HCT116 (cell line): ENCODE measurements at regions not wholly inside any gene's neighbourhood (a gene's known extent, or its start where the extent isn't known, plus 50 kb on each side); places are given as distances from the start of the nearest gene placed in this dataset.

ENCODE experiments used
- ATAC-seq: fragments of 200-7000 bp; cut with Tn5 transposase; 2 replicates; pipeline ENCODE4 v1.9.1; 2020; ENCODE audit warnings: mild to moderate bottlenecking, moderate library complexity
- BruUV-seq: library from RNA; stranded (reverse); fragments of 400-500 nt; replicated peaks from 2 replicates; lab custom pipeline; 2021; lab: Mats Ljungman, UMichigan
- CTCF ChIA-PET: fragments of 300-600 bp; sonication (Branson Sonifier 250); formaldehyde crosslinking; loops from one replicate; lab custom pipeline; 2021; ENCODE audit warnings: antibody characterized with exemption; lab: Charles Lee
- POLR2A ChIA-PET: fragments of 300-600, 350-600 bp; sonication (Branson Sonifier 250); formaldehyde crosslinking; loops from one replicate; lab custom pipeline; 2021; ENCODE audit warnings: antibody characterized with exemption; lab: Charles Lee
- RAD21 ChIA-PET, 2 experiments: fragments of 300-600 bp; sonication (Branson Sonifier 250); formaldehyde crosslinking; loops; one replicate each; lab custom pipeline; 2023; ENCODE audit warnings: low total read pairs in 2 of 2; ENCODE audit not compliant: uncharacterized antibody in 2 of 2, unreplicated experiment in 2 of 2, low non-redundant PET in 1 of 2; lab: Charles Lee
- DNase-seq: peaks from one replicate; pipeline ENCODE4 v3.0.0-alpha.2; 2010; ENCODE audit warnings: low read depth, low spot score
- H2AFZ ChIP-seq: fragments of 200-600 bp; shearing (Covaris generic), sonication (generic); 2 replicates; pipeline ENCODE4 v1.6.1; 2017; ENCODE audit warnings: low read depth, mixed run types, mixed read lengths, antibody characterized with exemption, low read length; ENCODE audit not compliant: poor library complexity, severe bottlenecking
- H3K27ac ChIP-seq: 2 replicates; pipeline ENCODE4 v1.5.1; 2012; ENCODE audit warnings: low read depth, low read length
- H3K27me3 ChIP-seq: fragments of 200-600 bp; sonication (generic); 2 replicates; pipeline ENCODE4 v1.6.1; 2016; ENCODE audit warnings: mixed run types, low read length, mixed read lengths; ENCODE audit not compliant: insufficient read depth
- H3K36me3 ChIP-seq, 2 experiments: fragments of 200-500 bp in 1 of 2; fragments of 200-600 bp in 1 of 2; sonication (Bioruptor generic) in 1 of 2; sonication (generic) in 1 of 2; 2 replicates each; pipeline versions ENCODE4 v1.5.1 to v1.6.1; 2014 to 2016; ENCODE audit warnings: low read length in 2 of 2, inconsistent platforms in 1 of 2, mixed read lengths in 1 of 2, mixed run types in 1 of 2; ENCODE audit not compliant: insufficient read depth in 2 of 2, control insufficient read depth in 1 of 2
- H3K4me1 ChIP-seq, 2 experiments: fragments of 200-600 bp in 1 of 2; sonication (generic) in 1 of 2; 2 replicates each; pipeline versions ENCODE4 v1.5.1 to v1.6.1; 2012 to 2017; ENCODE audit warnings: low read length in 2 of 2, inconsistent platforms in 1 of 2, mild to moderate bottlenecking in 1 of 2, mixed read lengths in 1 of 2, mixed run types in 1 of 2, moderate library complexity in 1 of 2; ENCODE audit not compliant: insufficient read depth in 2 of 2, control insufficient read depth in 1 of 2
- H3K4me2 ChIP-seq: fragments of 200-600 bp; sonication (generic); 2 replicates; pipeline ENCODE4 v1.6.1; 2017; ENCODE audit warnings: mixed run types, low read length, mixed read lengths
- H3K4me3 ChIP-seq, 2 experiments: fragments of 200-600 bp in 1 of 2; sonication (generic) in 1 of 2; replicated peaks in 1 of 2; 2 replicates each; pipeline ENCODE4 v1.5.1; 2011 to 2016; ENCODE audit warnings: low read length in 2 of 2, control low read depth in 1 of 2, low read depth in 1 of 2, mild to moderate bottlenecking in 1 of 2, mixed read lengths in 1 of 2, mixed run types in 1 of 2
- H3K79me2 ChIP-seq: fragments of 200-600 bp; sonication (generic); 2 replicates; pipeline ENCODE4 v1.6.1; 2017; ENCODE audit warnings: mild to moderate bottlenecking, mixed run types, low read length, moderate library complexity, mixed read lengths; ENCODE audit not compliant: insufficient read depth
- H3K9ac ChIP-seq: fragments of 200-600 bp; sonication (generic); 2 replicates; pipeline ENCODE4 v1.6.1; 2016; ENCODE audit warnings: low read length, mixed read lengths
- H3K9me2 ChIP-seq: fragments of 200-600 bp; sonication (generic), shearing (Covaris generic); 2 replicates; pipeline ENCODE4 v1.6.1; 2017; ENCODE audit warnings: mixed run types, mild to moderate bottlenecking, moderate library complexity; ENCODE audit not compliant: insufficient read depth
- H3K9me3 ChIP-seq, 2 experiments: fragments of 200-500 bp in 1 of 2; fragments of 200-600 bp in 1 of 2; sonication (Bioruptor generic) in 1 of 2; sonication (generic) in 1 of 2; 2 replicates each; pipeline ENCODE4 v1.6.1; 2014 to 2017; ENCODE audit warnings: low read length in 2 of 2, mixed read lengths in 2 of 2, inconsistent platforms in 1 of 2, low read depth in 1 of 2, mild to moderate bottlenecking in 1 of 2, mixed run types in 1 of 2, moderate library complexity in 1 of 2; ENCODE audit not compliant: control insufficient read depth in 1 of 2, insufficient read depth in 1 of 2
- H4K20me1 ChIP-seq: fragments of 200-600 bp; sonication (generic), shearing (Covaris generic); 2 replicates; pipeline ENCODE4 v1.6.1; 2017; ENCODE audit warnings: mixed run types, mild to moderate bottlenecking, moderate library complexity; ENCODE audit not compliant: insufficient read depth
- CBX3 ChIP-seq: IDR thresholded peaks from 2 replicates; pipeline ENCODE4 v1.6.1; 2012; ENCODE audit warnings: low read depth
- EZH2 ChIP-seq: fragments of 200-600 bp; sonication (generic); IDR thresholded peaks from 2 replicates; pipeline ENCODE4 v1.6.1; 2017; ENCODE audit warnings: antibody characterized with exemption, mixed run types
- POLR2A ChIP-seq: IDR thresholded peaks from 2 replicates; pipeline ENCODE4 v1.7.0; 2011; ENCODE audit warnings: borderline replicate concordance; ENCODE audit not compliant: insufficient read depth, insufficient read length; ENCODE audit errors: extremely low read depth
- POLR2AphosphoS5 ChIP-seq: IDR thresholded peaks from 2 replicates; pipeline ENCODE4 v1.6.1; 2011; ENCODE audit warnings: mild to moderate bottlenecking, low read depth, low read length, moderate library complexity
- SIN3A ChIP-seq: IDR thresholded peaks from 2 replicates; pipeline ENCODE4 v1.6.1; 2012; ENCODE audit warnings: low read depth
- SRF ChIP-seq: IDR thresholded peaks from 2 replicates; pipeline ENCODE4 v1.6.1; 2012; ENCODE audit warnings: low read depth
- ZBTB33 ChIP-seq: IDR thresholded peaks from 2 replicates; pipeline ENCODE4 v1.6.1; 2011; ENCODE audit warnings: mild to moderate bottlenecking, low read length, moderate library complexity; ENCODE audit not compliant: insufficient replicate concordance; ENCODE audit errors: extremely low read depth
- ZFX ChIP-seq: fragments of 450-650 bp; IDR thresholded peaks from 2 replicates; pipeline ENCODE4 v1.6.1; 2017
- ZNF274 ChIP-seq: fragments of 200-500 bp; sonication (Bioruptor generic); IDR thresholded peaks from 2 replicates; pipeline ENCODE4 v1.6.1; 2014; ENCODE audit warnings: mild to moderate bottlenecking, low read depth, low read length, inconsistent platforms
- intact Hi-C: fragments of 100-400 bp; cut with micrococcal nuclease; formaldehyde crosslinking; loops from 2 replicates; pipeline ENCODE4 v1.10.0; 2022
- TF ChIP-seq, protein P1 (sequence below), 3 experiments: fragments of 200-600 bp in 1 of 3; sonication (generic) in 1 of 3; IDR thresholded peaks in 2 of 3; conservative IDR thresholded peaks in 1 of 3; 2 replicates each; pipeline ENCODE4 v1.5.1; 2012 to 2017; ENCODE audit warnings: low read depth in 2 of 3, low read length in 2 of 3, antibody characterized with exemption in 1 of 3, borderline replicate concordance in 1 of 3, control low read depth in 1 of 3, mild to moderate bottlenecking in 1 of 3, mixed read lengths in 1 of 3, mixed run types in 1 of 3, moderate library complexity in 1 of 3; ENCODE audit not compliant: insufficient read depth in 1 of 3
- TF ChIP-seq, protein P2 (sequence below): IDR thresholded peaks from 2 replicates; pipeline ENCODE4 v1.6.1; 2012

- DNase-seq = no peak
- CTCF ChIA-PET = no interaction called here
Measured at GRCh38 chr3:182327196-182327681, 466.1 kb upstream of the ATP11B start.

More at GRCh38 chr3:182327196-182327681, 466.1 kb upstream of the ATP11B start:
- Histone ChIP-seq H2AFZ (no peak overlapping the region), H3K4me1 (peaks cover 5 to 11% of the 10 kb centered on the region in 2 experiments; a peak in 2 of 4 replicates), H3K36me3 (no peaks in the 10 kb centered on the region), H3K79me2 (no peaks in the 10 kb centered on the region), H3K27me3 (no peaks in the 10 kb centered on the region), H3K4me2 (no peak overlapping the region), H3K9me2 (no peaks in the 10 kb centered on the region), H4K20me1 (no peaks in the 10 kb centered on the region), H3K9me3 (no peaks in the 10 kb centered on the region), H3K27ac (no peak overlapping the region), H3K9ac (no peak overlapping the region), H3K4me3 (no peak overlapping the region)
- intact Hi-C loops = no loop called here
- ChIA-PET RAD21 (no interaction called here), POLR2A (no interaction called here)
- TF ChIP-seq ZFX (no peak), ZNF274 (no peak), ZBTB33 (no peak), SIN3A (no peak), POLR2AphosphoS5 (no peak), SRF (no peak), CBX3 (no peak), EZH2 (no peak), POLR2A (no peak)
- TF ChIP-seq, protein P1, sequence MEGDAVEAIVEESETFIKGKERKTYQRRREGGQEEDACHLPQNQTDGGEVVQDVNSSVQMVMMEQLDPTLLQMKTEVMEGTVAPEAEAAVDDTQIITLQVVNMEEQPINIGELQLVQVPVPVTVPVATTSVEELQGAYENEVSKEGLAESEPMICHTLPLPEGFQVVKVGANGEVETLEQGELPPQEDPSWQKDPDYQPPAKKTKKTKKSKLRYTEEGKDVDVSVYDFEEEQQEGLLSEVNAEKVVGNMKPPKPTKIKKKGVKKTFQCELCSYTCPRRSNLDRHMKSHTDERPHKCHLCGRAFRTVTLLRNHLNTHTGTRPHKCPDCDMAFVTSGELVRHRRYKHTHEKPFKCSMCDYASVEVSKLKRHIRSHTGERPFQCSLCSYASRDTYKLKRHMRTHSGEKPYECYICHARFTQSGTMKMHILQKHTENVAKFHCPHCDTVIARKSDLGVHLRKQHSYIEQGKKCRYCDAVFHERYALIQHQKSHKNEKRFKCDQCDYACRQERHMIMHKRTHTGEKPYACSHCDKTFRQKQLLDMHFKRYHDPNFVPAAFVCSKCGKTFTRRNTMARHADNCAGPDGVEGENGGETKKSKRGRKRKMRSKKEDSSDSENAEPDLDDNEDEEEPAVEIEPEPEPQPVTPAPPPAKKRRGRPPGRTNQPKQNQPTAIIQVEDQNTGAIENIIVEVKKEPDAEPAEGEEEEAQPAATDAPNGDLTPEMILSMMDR (IDR thresholded peaks at IDR 0.05 in 2 of 3, conservative IDR thresholded peaks at IDR 0.05 in 1 of 3; ENCODE audit: borderline replicate concordance in 1 of 3, insufficient read depth in 1 of 3, low read depth in 2 of 3, low read length in 2 of 3) = no peak
- TF ChIP-seq, protein P2, sequence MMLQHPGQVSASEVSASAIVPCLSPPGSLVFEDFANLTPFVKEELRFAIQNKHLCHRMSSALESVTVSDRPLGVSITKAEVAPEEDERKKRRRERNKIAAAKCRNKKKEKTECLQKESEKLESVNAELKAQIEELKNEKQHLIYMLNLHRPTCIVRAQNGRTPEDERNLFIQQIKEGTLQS = no peak
- BruUV-seq = no TSS peak
- ATAC-seq = no peak
